GM03348 (cell line): ENCODE measurements at regions not wholly inside any gene's neighbourhood (a gene's known extent, or its start where the extent isn't known, plus 50 kb on each side); places are given as distances from the start of the nearest gene placed in this dataset.

Experiments used
- DNase-seq: peaks from one replicate; pipeline ENCODE4 v3.0.0; 2012; ENCODE audit warnings: low spot score

- no peak for DNase-seq
Observed at GRCh38 chr12:107978201-107978600, 150.9 kb upstream of the WSCD2 start.

- no peak for DNase-seq
Observed at GRCh38 chr12:107978641-107979040, 150.4 kb upstream of the WSCD2 start.

- DNase-seq, result no peak
Observed at GRCh38 chr12:107983756-107984472, 145.2 kb upstream of the WSCD2 start.

GRCh38 chr12:107984973-107985372 is 144.1 kb upstream of the WSCD2 start:
- no peak for DNase-seq

- DNase-seq, result no peak
Observed at GRCh38 chr12:107986183-107986582, 142.9 kb upstream of the WSCD2 start.

DNA sequence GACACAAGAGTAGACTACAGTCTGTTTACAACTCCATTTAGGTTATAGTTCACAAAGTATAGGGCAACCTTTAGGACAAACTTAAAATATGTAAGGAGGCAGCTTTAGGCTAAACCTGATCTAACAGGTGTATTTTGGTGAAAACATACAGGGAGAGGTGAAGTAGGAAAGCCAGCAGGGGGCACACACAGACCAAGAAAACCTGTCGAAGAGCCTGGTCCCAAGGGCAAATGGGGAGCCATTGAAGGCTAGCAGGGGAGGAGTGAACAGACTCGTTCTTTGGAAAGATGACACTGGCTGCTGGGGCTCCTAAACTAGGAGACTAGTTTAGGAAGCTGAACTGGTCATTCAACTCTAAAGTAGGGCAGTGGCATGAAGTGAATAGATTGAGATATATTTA is 138.8 kb upstream of the WSCD2 start:
- no peak for DNase-seq

- DNase-seq, result no peak
Observed at GRCh38 chr12:107992029-107992428, 137.1 kb upstream of the WSCD2 start.

GRCh38 chr12:107992870-107993451 is 136.1 kb upstream of the WSCD2 start:
- DNase-seq, result peak; percentile 27

DNA sequence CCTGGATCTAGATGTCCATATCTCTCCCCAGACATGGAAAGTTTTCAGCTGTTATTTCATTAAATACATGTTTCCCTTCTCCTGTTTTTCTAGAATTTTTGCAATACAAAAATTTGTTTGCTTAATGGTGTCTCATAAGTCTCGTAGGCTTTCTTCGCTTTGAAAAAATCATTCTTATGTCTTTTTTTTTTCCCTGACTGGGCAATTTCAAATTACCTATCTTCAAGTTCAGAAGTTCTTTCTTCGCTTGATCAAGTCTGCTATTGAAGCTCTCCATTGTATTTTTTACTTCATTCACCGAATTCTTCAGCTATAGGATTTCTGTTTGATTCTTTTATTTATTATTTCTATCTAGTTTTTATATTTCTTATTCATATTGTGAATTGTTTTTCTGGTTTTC is 130.2 kb upstream of the WSCD2 start:
- DNase-seq, result no peak

DNA sequence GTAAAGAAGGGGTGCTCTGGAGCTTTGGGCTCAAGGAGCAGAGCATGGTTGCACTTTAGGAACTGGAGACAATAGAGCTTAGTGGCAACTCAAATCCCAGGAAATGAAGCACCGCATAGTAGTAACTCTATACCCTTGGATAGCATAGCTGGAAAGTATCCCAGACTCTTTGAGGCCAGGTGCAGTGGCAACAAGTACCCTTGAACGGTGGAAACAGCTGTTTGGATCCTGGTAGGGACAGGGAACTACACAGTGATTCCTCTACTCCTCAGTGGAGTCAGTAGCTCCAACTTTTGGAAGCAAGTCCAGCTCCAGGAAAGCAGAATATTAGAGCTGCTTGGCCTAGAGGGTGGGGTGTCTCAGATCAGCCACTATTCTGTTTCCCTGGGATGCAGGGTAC is 129.0 kb upstream of the WSCD2 start:
- no peak for DNase-seq

DNA sequence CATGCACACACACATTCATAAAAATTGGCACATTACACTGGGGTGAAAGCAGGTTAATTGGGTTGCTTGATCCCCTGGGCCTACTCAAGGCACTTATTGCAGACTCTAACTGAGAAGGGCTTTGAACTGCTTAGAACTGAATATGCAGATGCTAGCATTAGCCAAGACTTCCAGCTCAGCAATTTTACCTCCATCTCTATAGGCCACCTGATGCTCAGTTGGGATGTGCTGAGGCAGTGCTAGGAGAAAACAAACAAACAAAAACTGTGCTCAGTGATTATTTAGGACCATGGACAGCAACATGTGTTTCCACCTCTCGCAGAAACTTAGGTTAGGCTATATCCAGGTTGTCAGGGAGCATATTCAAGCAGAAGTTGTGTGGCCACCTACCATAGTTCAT is 124.8 kb upstream of the WSCD2 start:
- DNase-seq, result no peak

DNA sequence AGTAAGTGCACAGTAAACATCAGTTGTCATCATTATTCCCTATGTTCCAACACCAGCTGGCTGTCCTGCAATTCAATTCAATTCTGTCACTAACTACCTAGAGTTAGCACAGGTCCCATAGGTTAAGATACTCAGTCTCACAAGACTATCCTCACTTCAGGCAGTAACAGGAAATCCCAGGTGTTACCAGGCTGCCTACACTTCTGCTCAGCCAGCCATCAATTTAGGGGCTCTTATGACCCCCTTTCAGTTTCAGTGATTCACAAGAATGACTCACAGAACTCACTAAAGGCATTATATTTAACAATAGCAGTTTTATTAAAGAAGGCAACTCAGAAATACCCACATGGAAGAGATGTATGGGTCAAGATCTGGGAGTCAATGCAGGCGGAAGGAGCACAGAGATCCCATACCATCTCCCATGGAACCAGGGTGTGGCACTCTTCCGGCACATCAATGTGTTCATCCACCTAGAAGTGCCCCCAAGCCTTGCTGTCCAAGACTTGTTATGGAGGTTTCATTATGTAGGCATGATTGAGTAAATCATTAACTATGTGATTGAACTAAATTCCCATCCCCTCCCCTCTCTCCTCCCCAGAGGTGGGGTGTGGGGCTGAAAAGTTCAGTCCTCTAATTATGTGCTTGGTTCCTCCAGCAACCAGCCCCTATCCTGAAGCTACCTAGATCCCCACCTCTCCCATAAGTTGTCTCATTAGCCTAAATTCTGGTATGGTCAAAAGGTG is 120.8 kb upstream of the WSCD2 start:
- no peak for DNase-seq

DNA sequence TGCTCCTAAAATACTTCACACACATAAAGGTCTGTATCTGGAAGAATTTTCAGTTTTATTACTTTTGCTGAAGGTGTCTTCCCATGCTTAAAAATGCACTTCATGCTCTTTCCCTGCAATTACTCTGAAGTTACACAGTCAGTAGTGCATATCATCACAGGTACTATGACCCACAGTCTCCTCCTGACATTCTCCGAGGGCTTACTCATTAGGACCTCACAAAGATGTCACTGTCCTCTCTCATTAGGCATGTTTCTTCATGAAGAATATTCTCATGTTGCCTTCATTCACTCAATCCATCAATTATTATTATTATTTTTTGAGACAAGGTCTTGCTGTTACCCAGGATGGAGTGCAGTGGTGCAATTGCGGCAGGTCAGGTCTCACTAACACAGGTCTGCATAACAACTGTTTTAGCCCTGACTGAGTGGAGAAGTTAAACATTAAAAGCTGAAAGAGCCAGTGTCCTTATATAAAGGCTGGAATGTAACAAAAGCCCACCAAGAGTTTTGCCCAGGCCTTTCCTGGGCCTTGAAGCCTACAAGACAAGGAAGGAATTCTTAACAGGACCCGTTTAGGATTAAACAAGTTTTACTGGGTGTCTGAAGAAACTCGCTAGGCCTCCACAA is 119.5 kb upstream of the WSCD2 start:
- no peak for DNase-seq

GRCh38 chr12:108016022-108016564 is 113.0 kb upstream of the WSCD2 start:
- no peak for DNase-seq

DNA sequence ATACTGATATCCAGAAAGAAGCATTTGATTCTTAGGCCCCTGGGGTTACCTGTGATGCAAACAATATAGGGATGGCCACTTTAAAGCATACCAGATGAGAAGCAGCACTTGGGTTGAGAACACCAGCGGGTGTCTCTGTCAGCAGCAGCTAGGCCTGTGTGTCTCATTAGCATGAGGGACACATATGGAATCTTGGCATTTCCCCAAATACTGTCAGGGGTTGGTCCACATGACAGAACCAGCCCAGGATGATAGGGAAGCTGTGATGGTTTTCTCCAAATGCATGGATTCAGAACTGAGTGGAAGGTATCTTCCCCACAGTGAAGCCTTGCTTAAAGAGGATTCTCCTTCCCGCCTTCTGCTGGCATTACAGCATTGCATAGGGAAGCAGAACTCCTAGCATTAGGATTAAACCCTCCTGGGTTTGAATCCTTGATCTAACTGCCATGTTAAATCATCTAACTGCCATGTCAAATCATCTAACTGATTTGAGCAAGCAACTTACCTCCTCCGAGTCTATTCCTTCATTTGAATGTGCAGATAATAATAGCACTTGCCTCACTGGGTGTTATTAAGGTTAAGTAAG is 111.5 kb upstream of the WSCD2 start:
- DNase-seq, result no peak

DNA sequence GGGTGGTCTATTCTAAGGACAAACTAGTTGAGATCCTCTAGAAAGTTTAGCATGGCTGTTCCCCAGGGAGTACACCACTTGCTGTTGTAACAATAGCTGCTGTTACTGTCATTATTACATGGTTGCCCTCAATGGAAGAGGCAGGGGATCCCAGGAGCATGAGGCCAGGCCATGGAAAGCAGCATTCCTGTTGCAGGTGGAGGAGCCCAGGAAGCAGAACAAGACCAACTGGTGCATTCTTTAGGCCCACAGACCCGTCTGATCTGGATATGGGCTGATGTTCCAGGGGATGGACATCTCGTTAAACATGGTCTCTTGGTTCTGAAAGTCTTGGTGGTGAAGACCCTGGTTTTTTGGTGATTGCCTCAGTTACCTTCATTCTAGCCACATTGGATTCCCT is 109.2 kb upstream of the WSCD2 start:
- DNase-seq, result no peak

GRCh38 chr12:108021141-108021540 is 107.9 kb upstream of the WSCD2 start:
- no peak for DNase-seq

DNA sequence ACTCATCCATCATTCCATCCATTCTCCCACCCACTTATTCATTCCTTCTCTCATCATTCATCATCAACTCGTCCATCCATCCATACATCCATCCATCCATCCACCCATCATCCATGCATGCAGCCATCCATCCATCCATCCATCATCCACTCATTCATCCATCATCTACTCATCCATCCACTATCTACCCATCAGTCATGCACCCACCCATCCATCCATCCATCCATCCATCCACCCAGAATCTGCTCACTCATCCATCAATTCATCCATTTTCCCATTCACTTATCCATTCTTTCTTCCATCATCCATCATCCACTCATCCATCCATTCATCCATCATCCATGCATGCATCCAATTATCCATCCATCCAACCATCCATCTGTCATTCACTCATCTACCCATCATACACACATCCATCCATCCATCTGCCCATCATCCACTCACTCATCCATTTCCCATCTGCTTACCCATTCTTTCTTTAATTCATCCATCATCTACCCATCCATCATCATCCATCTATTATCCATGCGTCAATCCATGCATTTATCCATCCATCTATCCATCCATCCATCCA is 107.1 kb upstream of the WSCD2 start:
- DNase-seq, result no peak

GRCh38 chr12:108029051-108029835 is 99.8 kb upstream of the WSCD2 start:
- DNase-seq, result no peak

DNA sequence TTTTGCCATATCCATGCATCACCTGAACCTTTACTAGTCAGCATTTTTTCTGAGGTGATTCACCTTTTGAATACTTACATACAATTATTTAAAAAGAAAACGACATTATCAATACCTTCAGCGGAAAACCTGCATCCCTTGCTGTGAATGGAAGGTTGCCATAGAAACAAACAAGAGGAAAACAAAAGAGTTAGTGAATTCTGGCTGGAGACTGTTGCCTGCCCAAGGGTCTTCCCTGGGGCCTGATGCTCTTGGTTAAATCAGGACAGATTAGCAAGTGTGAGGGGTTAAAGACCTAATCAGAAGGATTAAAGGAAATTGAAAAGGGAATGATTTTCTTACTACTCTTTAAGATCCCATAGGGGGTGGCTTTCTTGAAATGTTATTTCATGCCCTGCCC is 96.0 kb upstream of the WSCD2 start:
- DNase-seq, result no peak

GRCh38 chr12:108035372-108035771 is 93.7 kb upstream of the WSCD2 start:
- DNase-seq, result no peak
